Right hindlimb (tissue), 1 donor: ENCODE measurements at regions not wholly inside any gene's neighbourhood (a gene's known extent, or its start where the extent isn't known, plus 50 kb on each side); places are given as distances from the start of the nearest gene placed in this dataset.
"Not testable (repeated sequence)": the region's sequence is repeated elsewhere in the genome, so short reads cannot be mapped to it uniquely, and the experiment has no call there.

Experiments used
- DNase-seq: peaks from one replicate; pipeline ENCODE4 v3.0.0-alpha.2; 2018

- no peak for DNase-seq
These were observed 814.0 kb downstream of the BRD1 start for GRCh38 chr22:49013707-49014106.

GRCh38 chr22:49012712-49013395, 814.8 kb downstream of the BRD1 start:
- DNase-seq = peak; percentile 61

DNA sequence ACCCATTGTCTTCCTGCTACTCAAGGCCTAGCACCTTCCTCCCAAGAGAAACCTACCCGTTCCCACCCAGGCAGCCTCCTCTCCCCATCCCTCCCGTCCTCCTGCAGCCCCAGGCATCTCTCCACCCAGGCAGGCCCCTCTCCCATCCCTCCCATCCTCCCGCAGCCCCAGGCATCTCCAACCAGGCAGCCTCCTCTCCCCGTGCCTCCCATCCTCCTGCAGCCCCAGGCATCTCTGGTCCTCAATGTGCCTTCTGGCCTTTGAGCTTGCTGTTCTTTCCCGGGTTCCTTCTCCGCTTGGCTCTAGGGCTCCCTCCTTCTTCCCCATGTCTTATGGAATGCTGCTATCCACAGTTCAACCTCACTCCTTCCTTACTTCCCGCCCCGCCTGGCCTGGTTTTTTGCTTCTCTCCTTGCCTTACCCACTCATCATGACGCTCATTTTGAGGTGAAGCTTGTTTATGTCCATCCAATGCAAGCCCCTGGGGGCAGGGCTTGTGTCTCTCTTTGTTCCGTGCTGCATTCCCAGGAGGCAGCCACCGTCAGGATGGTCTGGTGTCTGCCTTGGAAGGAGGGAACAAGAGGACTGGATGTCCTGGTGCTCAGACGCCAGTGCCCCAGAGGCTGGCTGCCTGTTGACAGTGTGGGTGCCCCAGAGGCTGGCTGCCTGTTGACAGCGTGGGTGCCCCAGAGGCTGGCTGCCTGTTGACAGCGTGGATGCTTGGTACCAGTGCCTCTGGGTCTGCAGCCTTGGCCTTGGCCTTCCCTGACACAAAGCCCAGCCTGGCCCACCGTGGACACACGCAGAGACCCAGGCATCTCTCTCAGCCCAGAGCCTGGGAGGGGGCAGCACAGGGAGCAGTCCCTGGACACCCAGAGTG, 815.7 kb downstream of the BRD1 start:
- DNase-seq = no peak

DNA sequence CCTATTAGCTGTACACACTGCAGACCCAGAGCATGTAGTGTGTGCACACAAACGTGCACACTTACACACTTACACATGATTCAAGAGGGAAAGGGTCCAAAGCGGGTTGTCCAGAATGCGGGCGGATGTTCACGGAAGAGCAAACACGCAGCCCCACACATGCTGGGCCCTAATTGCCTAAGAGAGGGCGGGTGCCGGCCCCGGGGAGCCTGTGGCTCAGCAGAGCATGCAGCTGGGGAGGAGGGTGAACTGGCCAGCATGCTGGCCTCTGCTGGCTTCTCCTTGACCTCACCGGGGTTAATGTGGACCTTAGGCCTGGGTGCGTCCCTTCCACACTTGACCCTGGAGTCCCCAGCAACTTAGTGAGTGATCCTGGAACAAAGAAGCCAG, 816.3 kb downstream of the BRD1 start:
- DNase-seq = no peak

GRCh38 chr22:49010901-49011300, 816.8 kb downstream of the BRD1 start:
- no peak for DNase-seq

DNA sequence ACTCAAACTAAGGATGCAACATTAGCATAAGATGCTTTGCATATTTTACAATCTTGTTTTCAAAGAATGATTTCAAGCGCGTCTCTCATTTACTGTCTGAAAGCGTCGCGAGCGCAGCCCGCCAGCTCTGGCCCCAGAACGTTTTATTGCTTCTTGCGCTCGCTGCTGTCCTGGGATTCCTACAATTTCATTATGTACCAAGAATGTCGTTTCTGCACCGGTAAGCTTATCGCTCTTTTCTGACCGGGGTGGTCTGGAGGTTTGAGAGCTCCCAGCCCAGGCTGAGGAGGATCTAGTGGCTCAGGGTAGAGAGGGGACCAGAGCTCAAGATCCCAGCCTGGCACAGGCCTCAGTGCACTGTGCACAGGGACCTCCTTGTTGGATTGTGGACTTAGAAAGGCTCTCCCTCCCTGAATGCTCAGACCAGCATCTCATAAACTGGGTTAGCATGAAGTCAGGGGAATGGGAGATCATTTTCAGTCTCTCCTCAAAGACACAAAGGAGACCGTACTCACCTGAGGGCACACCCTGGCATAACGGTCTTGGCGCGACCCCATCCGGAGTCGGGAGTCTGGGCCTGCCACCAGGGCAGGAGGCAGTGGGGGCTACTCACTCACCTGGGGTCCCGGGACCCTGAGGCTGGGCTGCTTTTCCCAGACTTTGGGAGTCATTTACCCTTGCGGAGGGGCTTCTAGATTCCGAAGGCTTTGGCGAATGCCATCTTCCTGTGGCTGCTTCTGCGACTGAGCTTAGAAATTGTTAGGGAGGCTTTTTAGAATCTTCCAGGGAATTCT, 817.4 kb downstream of the BRD1 start:
- DNase-seq = no peak

DNA sequence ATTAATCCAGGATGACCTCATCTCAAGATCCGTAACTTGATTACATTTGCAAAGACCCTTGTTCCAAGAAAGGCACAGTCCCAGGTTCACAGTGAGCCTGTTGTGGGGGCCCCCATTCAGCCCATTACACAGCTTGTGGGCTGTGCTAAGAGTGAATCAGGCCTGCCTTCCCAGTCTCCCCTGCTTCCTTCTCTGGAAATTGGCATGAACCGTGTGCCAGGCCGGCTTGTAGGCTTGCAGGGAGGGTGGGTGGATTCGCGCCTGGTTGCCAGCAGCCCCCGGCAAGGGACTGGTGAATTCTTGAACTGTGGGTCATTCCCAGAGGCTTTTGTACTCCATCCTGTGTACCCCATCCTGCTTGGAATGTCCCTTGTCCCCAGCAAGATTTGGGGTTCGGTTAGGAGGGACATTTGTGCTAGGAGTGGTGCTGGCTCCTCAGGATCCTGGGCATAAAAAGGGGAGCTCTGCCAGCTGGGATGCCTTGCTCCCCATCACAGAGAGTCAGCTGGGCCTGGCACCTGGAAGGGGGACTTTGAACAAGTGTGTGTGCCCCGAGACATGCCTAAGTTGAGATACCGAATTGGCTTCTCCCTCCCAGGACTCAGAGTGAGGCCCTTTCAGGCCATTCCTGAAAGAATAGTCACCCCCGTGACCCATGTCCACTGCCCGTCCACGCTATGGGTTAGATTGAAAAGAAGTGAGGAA, 818.2 kb downstream of the BRD1 start:
- no peak for DNase-seq

- DNase-seq = no peak
These were observed 818.9 kb downstream of the BRD1 start for GRCh38 chr22:49008682-49009235.

DNA sequence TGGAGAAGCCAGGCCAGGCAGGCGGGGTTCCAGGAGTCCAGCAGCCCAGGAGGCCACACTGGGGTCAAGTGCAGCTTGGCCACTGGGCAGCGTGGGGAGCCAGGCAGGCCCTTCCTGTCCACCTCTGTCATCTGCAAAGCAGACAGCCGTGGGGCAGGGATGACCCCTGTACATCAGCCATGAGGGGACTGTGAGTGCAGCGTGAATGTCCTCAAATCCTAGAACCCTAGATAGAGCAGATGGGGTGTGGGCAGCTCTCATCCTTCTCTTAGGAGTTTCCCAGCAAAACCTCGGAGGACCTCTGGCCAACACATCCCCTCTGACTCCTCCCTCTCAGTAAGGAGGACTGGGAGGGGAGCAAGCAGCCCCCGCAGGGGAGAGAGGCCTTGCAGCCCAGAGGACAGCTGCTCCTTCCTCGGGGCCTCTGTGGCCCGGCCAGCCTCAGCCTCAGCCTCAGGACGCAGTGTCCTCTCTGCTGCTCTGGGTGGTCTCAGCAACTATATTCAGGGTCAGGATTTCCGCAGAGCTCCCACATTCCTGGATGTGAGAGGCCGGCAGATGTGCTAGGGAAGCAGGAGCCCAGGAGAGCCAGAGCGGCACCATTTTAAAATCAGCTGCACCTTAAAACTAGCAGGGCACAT, 820.5 kb downstream of the BRD1 start:
- DNase-seq = no peak

- no peak for DNase-seq
These were observed 821.3 kb downstream of the BRD1 start for GRCh38 chr22:49006207-49007012.

DNA sequence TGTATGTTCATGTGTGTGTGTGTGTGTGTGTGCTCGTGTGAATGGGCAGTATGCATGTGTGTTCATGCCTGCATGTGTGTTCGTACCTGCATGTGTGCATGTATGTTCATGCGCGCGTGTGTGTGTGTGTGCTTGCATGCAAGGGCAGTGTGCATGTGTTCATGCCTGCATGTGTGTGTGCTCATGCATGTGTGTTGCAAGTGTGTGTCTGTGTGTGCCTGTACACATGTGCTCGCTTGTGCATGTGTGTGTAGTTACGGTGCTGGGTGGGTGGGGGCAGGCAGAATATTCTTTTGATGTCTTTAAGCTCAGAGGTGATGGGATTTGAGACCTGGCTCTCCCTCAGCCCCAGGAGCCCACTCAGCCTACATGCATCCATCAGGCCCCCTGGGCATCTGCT, 822.1 kb downstream of the BRD1 start:
- no peak for DNase-seq

DNA sequence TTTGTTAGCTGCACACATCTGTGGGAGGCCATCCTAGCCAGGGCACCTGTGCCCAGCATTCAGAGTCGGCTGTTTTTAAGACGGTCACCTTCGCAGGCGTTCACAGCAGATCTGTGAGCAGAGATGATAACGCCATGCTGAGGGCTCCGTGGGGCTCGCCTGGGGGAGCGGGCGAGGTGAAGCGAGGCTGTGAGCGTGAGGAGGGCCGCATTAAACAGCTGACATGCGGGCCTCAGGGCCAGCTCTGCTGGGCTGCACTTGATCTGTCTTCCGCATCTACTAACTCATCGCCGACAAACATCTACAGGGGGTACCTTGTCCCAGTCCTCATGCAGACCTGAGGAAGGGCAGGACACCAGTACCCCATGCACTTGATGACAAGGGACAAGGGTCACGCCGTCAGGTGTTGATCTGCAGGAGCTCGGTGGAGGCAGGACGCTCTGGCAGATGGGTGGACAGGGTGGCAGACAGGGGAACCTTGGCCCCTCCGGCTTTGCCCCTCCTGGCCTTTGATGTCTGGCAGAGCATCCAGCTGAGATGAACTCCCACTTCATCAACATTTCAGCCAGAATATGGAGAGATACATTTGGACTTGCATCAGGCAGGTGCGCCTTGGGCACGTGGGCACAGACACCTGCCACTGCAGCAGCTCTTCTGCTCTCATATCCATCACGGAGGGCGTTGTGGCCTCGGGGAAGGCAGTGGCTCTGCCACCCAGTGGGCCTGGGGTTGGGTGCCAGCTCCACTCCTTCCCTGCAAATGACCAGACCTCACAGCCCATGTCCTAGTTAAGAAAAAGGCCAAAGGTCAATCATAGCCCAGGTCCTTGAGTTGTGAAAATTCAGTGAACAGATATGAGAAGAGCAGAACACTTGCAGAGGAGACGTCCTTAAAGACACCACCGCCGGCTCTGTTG, 822.9 kb downstream of the BRD1 start:
- DNase-seq = no peak

DNA sequence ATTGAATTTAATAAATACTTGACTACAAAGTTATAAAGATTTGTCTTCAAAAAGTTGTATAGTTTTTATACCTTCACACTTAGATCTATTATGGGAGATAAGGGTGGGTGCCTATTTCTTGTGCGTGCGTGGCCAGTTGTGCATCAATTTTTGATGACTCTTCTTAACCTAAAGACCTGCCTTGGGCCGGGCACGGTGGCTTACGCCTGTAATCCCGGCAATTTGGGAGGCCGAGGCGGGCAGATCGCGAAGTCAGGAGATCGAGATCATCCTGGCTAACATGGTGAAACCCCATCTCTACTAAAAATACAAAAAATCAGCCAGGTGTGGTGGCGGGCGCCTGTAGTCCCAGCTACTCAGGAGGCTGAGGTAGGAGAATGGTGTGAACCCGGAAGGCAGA, 830.1 kb downstream of the BRD1 start:
- not testable (repeated sequence) for DNase-seq

- no peak for DNase-seq
These were observed 834.0 kb downstream of the BRD1 start for GRCh38 chr22:48993655-48994054.

DNA sequence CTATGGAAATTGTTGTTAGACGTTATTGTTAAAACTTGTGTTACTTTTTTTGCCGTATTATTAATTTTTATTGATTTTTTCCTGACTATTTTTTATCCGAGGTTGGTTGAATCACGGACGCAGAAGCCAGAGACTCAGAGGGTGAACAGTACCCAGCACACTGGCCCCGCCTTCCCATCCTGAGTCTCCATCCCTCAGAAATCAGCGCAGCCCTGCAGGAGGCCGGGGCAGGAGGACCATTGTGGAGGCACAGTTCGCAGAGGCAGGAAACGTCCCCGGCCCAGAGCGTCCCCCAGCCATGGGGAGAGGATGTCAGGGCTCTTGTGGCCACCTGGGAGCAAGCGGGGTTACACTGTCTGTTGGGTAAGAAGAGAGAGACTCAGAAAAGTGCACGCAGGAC, 843.0 kb downstream of the BRD1 start:
- no peak for DNase-seq

- no peak for DNase-seq
These were observed 845.3 kb downstream of the BRD1 start for GRCh38 chr22:48982321-48982905.

DNA sequence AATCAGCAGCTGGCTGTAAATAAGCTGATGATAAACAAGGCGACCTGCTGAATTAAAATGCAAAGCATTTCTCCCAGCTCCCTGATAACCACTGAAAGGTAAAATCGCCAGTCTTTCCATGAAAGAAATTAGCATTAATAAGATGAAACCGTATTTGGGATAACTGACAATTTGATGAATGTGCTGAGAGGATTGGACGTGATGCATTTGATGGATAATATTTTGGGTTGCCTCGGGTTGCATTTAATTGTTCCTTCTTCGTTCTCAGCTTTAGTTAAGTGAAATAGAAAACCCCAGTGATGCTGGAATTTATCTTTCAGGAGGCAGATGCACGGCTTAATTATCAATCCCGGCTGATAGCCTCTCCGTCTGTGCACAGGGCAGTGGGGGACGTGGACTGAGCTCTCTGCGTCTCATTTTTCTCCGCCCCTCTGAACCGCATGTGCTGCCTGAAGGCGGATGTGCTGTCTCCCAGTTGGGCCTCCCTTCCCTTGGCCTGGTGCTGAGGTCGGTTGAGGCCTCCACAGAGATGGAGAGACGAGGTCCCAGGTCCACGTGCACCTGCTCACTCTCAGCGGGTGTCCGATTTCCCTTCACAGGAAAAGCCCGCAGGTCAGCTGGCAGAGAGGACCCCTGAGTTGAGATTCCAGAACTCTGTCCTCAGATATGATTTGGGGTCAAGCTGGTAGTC, 846.2 kb downstream of the BRD1 start:
- DNase-seq = no peak

DNA sequence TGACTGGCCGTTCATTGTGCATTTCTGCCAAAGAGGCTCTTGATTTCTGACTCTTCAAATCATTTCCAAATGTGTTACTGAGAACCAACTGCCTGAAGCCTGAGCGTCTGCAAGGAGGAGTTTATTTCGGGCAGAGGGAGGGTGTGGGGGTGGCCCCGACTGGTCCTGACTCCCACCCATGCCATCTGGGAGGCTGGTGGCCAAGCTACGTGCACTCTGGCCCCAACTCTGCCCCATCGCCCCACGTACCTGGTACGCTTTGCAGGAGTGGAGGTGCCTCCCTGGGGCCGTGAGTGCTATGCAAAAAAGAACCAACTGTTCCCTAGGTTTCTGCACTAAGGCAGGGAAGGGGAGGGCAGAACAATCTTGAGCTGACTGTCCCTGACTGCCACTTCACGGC, 846.8 kb downstream of the BRD1 start:
- no peak for DNase-seq

- DNase-seq = no peak
These were observed 847.3 kb downstream of the BRD1 start for GRCh38 chr22:48980409-48980808.
